HG03280 (cell line): ENCODE measurements at regions not wholly inside any gene's neighbourhood (a gene's known extent, or its start where the extent isn't known, plus 50 kb on each side); places are given as distances from the start of the nearest gene placed in this dataset.

Experiments
- ATAC-seq: cut with Tn5 transposase; IDR thresholded peaks from one replicate; pipeline ENCODE4 v1.9.1; 2021; ENCODE audit warnings: mild to moderate bottlenecking, moderate library complexity; ENCODE audit not compliant: unreplicated experiment

DNA sequence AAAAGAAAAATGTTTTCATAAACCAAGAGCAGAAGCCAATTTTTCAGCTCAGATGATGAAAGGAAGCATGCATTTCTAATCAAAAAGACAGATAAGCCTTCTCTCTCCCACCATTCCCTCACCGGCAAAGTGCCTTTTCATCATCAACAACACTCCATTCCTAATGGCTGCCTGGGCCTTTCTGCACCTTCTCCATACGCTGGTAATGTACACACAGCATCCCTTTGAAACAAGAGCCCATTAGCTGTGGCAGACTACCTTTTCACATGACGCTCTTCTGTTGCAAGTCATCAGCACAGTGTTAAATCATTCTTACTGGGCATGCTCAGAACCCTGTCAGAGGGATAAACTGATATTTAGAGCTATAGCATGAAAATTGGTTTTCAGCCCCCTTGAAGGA is 408.9 kb downstream of the MEIS1 start:
- ATAC-seq = no peak

DNA sequence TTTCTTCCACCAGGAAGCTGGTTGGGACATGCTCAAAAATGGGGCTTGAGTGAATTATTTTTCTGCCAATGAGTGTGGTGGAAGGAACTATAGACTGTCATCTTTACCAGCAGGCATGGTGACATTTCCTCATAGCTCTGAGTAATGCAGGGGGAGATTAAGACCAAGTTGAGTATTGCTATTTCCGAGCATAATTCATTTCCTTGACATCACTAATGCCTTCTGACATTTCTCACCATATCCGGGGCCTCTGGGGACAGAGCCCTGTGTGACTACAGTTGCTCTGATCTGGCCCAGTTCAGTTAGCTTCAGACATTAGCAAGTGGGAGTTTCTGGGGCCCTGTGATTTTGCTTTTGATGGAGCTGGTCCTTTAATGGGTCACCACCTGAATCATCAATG is 410.4 kb downstream of the MEIS1 start:
- no peak for ATAC-seq

DNA sequence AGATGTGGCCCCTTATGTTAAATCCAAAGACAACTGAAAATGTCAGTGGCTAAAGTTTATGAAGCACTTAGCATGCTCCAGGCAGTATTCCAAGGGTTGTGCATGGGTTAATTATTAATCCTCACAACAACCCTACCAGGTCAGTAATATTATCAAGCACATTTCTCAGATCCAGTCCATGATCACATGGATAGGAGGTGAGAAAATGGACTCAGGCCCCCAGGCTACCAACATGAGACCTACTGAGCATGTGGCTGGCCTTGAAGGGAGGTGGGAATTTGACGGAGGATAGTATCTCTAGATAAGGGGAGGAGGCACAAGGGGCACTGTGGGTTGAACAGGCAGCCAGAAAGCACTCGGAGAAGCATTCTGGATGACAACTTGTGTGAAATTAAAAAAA is 412.0 kb downstream of the MEIS1 start:
- ATAC-seq = no peak

DNA sequence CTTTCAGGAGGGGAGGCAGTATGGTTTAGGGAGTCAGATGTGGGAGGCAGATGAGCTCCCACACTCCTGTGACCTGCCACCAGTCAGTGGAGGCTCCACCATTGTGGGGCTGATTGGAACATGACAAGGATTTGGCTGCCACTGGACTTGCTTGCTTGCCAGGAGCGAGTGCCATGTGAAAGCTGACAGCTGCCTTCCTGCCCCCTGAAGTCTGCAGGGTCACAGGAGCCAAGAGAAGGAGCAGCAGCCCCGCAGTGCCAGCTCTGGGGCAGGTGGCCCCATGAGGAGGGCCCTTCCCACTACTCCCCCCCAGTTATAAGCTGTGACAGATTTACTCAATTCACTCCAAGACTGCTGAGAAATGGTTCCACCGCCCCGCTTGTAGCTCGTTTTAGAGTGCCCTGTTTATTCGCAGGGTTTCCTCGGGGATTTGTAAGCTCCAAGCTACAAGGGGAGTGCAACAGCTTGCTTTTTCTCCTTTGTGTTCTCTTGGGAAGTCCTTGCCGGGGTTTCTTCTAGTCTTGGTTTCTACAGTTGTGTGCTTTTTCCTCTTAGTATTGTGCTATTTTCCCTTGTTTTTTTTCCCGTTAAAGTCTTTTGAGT is 414.3 kb downstream of the MEIS1 start:
- ATAC-seq = no peak

DNA sequence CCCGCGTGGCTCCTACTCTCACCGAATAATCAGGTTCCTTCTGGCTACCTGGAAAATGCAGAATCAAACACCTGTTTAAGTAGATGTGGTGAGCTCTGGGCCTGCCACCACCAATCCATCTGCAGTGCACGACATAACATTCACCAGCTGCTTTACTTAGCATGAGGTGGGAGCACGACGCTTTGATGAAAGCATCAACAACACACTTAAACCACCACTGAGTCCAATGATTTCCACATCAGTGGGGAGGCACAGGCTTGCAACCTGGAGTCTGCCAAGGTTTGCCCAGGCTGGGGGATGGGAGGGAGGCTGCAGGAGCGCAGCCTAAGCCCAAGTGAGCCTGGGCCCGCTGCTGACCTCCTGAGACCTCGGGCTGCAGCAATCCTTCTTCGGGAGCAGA is 415.5 kb downstream of the MEIS1 start:
- ATAC-seq = no peak

DNA sequence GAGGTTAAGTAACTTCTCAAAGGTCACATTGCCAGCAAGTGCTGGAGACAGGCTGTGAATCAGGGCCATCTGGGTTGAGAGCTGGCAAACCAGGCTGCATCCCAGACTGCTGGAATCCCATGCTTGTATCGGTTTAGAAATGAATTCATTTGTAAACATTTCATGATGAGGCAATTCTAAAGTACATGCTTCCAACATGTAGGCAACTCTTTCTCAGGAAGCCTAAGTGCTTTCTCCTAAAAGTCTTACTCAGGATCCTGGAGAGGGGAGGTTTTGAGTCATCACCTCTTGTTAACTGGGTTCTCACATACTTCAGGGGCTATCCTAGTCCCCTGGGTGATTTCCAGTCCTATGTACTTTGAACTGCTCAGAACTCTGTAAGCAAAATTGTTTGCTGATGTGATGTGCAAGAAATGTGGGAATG is 416.5 kb downstream of the MEIS1 start:
- no peak for ATAC-seq

DNA sequence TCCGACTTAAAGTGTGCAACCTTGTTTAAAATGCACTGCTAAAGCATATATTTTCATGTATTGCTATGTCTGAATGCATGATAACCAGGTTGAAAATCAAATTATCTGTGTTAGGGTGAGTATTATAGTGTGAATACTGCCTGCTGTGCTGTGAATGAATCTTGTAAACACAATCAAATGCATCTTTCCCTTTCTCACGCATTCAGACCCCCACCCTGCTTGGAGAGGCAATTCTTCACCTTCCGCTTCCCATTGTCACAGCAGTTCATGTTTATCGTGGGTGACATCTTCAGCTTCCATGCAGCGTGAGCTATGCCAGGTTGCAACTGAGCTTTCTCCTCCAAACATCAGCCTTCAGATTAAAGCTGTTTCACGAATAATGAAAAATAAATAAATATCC is 418.0 kb downstream of the MEIS1 start:
- ATAC-seq = no peak

DNA sequence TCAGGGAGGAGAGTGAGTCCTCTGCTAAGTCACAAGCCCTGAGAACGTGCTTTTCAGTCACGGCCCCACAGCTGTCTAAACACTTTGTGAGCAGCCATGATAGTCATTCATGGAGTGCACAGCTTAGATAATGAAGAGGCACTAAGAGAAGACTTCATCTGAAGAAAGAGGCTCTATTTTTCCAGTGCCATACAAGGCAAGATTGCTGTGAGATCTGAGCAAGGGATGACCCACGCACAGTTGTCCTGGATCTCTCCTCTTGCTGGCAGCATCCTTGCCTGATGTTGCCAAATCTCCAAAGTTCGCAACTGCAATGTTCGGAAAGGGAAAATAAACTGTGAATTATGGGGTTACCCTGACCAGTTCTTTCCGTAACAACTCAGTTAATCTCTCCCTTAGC is 418.7 kb downstream of the MEIS1 start:
- no peak for ATAC-seq

- no peak for ATAC-seq
Observed at GRCh38 chr2:66854298-66854697, 419.4 kb downstream of the MEIS1 start.

GRCh38 chr2:66862885-66863650 is 428.1 kb downstream of the MEIS1 start:
- no peak for ATAC-seq

GRCh38 chr2:66865161-66865560 is 430.2 kb downstream of the MEIS1 start:
- ATAC-seq = no peak

- no peak for ATAC-seq
Observed at GRCh38 chr2:66866331-66867062, 431.6 kb downstream of the MEIS1 start.

- ATAC-seq = no peak
Observed at GRCh38 chr2:66867063-66867441, 432.1 kb downstream of the MEIS1 start.

DNA sequence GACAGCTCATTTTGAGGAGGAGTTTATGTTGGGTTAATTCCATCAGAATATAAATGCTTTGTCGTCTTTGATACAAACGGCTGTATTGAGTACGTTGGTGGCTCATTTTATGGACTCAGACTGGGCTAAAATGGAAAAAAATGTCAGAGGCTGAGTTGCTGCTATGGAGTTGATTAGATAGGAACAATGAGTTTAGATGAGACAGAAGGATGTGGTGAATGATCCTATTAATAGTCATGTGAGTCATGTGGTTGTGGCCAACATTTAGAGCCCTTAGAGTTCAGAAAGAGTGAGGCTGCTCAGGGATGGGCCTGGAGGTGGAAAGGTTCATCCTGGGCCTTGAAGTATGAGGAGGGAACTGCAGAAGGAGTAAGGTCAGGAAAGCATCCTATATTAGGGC is 434.2 kb downstream of the MEIS1 start:
- no peak for ATAC-seq

DNA sequence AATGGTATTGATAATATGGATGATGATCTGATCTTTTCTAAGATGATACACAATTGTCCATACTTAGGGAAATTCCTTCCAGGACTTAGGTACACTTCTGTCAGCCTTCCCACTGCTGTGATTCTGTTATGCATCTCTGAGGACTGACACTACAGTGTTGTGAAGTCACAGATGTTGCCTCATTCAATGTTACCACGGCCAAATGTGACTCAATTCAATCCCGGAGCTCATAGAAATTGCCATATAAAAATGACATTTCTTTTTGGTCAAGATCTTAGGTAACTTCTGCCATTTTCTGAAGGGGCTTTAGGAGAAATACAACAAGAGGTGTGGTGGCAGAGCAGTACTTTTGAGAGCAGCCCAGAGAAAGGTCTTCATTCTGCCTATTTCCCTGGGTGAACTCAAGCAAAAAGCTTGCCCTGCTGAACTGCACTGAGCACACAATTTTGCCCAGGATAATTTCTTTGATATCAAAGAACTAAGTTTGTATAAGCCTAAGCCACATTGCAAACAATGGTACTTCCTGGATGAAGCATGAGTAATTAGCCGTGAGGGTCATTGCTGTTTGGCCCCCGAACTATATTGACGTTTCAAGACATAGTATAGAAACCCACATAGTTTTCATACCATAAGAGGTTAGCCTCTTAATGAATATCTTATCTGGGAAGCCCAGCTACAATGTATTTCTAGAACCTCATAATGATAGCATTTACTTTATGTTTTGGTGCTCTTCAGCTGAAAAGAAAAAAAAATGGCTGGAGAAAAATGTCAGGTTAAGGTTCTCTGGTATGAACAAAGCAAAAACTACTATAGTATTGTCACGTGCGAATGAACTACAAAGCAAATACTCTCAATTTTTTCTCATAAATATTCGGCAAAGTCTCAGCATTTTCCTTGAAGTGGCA is 437.4 kb downstream of the MEIS1 start:
- ATAC-seq = no peak

DNA sequence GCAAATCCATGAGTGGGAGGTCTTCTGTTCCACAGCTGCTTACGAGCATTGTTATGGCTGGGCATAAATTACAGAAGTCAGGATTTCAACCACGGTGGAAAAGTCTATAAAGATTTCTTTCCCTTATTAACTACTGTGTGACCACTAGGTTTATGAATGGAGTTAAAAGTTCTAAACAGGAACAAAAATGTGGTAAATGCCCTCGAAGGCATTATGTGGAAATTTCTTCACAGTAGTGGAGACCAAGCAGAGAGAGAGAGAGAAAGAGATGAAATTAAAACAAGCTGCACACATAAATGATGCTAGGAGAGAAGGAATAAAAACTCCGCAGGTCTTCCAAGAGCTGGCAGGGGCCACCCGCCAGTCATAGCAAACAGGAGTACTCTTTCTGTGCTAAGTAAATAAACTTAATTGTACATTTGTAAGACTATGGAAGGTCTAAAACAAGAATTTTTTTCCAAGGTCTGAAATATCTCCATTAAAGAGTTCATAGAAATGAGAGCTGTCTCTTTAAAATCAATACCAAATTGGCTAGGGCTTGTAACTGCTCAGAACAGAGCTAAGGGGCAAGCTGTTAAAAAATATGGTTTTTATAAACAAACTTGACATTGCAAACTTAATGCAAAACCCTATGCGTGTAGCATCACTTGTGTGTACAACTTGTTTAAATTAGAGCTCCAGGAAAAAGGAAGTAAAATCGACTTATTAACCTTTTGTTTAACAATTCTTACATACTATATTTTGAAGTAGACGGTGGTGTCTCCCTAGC is 438.2 kb downstream of the MEIS1 start:
- ATAC-seq = no peak

DNA sequence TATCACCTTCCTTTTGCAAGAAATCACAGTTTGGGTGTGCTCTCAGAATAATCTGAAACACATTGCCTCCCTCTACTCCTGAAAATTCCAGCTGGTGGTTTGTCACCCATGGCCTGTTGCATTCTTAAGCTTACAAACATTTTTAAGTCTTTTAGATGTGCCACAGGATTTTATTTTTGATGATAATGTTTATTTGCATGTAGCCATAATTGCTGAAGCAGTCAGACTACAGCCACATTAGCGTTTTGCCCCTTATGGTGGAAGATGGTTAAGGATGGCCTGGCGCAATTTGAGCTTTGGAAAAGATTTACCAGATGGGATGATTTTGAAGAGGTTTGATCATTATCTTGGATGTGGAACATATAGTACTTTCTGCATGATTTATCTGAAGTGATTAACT is 439.5 kb downstream of the MEIS1 start:
- ATAC-seq = no peak

- no peak for ATAC-seq
Observed at GRCh38 chr2:66875941-66876462, 441.1 kb downstream of the MEIS1 start.

- ATAC-seq = no peak
Observed at GRCh38 chr2:66885775-66886383, 451.0 kb downstream of the MEIS1 start.

GRCh38 chr2:66888246-66888645 is 453.3 kb downstream of the MEIS1 start:
- no peak for ATAC-seq
